ENCODE measurements at regions not wholly inside any gene's neighbourhood (a gene's known extent, or its start where the extent isn't known, plus 50 kb on each side); places are given as distances from the start of the nearest gene placed in this dataset.

DNA sequence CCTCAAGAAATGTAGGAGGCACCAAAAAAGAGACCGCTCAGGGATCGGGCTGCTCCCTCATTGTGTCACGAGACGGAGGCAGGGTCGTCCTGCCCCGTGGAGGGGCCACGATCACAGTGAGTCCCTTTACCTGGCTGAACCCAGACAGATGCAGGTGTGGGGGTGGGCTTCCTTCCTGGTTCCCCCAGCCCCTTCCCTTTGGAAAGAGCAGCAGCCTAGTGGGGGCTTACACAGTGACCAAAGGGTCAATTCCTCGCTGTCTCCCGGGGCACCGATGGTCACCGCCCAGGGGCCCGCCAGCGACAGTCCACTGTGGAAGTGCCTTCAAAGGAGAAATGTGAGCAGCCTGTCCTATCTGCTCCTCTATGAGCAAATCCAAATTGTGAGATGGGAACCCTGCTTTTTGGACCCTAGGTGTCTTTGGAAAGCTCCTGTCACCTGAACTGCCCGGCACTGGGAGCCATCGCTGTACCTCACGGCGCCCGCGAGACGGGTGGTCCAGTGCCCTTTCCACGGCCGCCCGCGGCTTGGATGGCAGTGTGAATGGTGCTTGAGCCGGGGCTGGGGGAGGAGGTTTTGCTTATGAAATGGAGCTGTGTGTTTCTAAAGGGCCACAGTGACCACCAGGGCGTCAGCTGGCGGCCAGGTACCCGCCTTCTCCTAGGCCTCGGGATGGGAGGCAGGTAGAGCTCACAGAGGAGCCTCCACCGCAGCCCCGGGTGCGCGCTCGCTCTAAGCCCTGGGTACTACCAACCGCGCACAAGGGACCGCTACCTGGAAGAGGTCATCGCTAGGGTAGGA, 155.7 kb downstream of the KLF13 start:
- Mint-ChIP-seq H3K4me1 (peaks cover 43% of the 10 kb centered on the region), H3K9me3 (peaks cover 2% of the 10 kb centered on the region), H3K4me3 (peak overlapping the region; percentile 97), H3K27ac (peak overlapping the region; percentile 95), H3K36me3 (peaks cover 22% of the 10 kb centered on the region), H3K27me3 (no peaks in the 10 kb centered on the region)
- POLR2A ChIA-PET: interaction anchor here (0.9 to 4.0 kb wide), 9 partner anchors 9 to 156 kb away, joined by 4 to 37 read pairs (median 14); partner anchors contain the start of gene KLF13
- no peak for ATAC-seq (ENCODE audit: low read depth)
- DNase-seq: peak; percentile 32

DNA sequence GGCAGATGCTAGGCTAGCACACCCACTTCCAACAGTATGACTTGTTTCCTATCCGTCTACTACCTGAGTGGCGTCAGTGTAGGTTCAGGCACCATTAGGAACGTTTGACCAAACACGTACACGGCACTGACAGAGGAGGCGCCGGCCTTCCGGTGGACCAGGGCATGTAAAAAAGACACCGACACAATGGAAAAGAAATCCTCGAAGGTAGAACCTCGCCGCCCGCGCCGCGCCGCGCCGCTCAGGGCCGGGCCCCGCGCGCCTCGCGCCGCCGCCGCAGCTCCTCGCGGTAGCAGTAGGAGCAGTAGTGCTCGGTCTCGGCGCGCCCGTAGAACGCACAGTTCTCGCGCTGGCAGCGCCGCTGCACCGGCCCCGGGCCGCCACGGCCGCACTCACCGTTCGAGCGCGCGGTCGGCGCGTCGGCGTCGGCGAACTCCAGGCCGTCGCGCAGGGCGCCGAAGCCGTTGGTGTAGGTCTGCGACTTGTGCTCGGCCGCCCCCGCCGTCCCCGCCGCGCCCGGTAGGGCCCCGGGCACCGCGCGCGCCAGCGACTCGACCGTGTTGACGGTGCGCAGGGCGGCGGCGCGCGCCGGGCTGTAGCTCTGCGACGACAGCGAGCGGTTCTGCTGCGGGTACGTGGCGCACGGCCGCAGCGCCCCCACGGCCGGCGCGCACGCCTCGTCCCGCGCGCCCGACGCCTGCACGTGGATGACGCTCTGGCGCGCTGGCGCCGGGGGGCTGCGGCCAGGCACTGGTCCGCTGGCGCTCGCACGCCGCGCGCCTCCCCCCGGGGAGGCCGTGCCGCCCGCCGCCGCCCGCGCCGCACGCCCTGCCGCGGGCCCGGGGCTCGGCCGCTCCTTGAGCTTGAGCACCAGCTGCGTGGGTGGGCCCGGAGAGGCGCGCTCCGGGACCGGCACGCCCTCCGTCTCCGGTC, 156.7 kb downstream of the KLF13 start:
- DNase-seq (peak; percentile 73), ATAC-seq (ENCODE audit: low read depth) (peak; percentile 56)
- Mint-ChIP-seq H3K27me3 (no peaks in the 10 kb centered on the region), H3K9me3 (no peaks in the 10 kb centered on the region), H3K4me3 (peak overlapping the region; percentile 97), H3K4me1 (peaks cover 48% of the 10 kb centered on the region), H3K36me3 (peaks cover 15% of the 10 kb centered on the region), H3K27ac (peak overlapping the region; percentile 95)
- POLR2A ChIA-PET: interaction anchor here (0.8 to 4.0 kb wide), 13 partner anchors 10 to 215 kb away, joined by 3 to 37 read pairs (median 7); partner anchors contain the start of gene KLF13

- Mint-ChIP-seq H3K4me1 (peaks cover 54% of the 10 kb centered on the region), H3K4me3 (peak overlapping the region; percentile 89), H3K27me3 (no peaks in the 10 kb centered on the region), H3K27ac (peak overlapping the region; percentile 91), H3K9me3 (no peaks in the 10 kb centered on the region), H3K36me3 (peaks cover 15% of the 10 kb centered on the region)
- no peak for DNase-seq
- peak; percentile 43 for ATAC-seq (ENCODE audit: low read depth)
- POLR2A ChIA-PET: interaction anchor here (1.1 to 4.0 kb wide), 10 partner anchors 11 to 216 kb away, joined by 3 to 37 read pairs (median 13); partner anchors contain the start of gene KLF13
Observed at GRCh38 chr15:31483986-31484951, 157.6 kb downstream of the KLF13 start.

DNA sequence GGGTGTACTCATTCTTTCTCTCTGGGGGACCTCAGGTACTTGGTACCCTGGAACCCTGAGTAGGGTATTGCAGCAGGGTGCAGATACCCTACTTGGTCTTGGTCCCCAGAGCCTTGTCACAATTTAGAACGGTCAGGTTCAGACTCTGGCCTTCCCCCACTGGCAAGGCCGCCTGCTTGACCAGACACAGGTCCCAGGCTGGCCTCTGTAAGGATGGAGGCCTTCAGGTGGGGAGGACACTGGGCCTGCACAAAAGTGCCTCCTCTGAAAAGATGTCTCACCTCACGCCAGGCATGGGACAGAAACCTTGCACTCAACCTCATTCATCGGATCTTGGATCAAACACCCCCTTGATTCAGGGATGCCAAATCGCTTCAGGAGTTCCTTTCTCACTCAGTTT, 158.4 kb downstream of the KLF13 start:
- H3K27me3 Mint-ChIP-seq: no peaks in the 10 kb centered on the region
- POLR2A ChIA-PET: interaction anchor here (3.3 to 4.0 kb wide), 2 partner anchors 12 to 49 kb away, joined by 30 to 37 read pairs; no protein-coding TSS in a partner anchor
- DNase-seq (no peak), ATAC-seq (ENCODE audit: low read depth) (no peak)
- H3K27ac Mint-ChIP-seq: peak overlapping the region; percentile 91
- H3K36me3 Mint-ChIP-seq: peaks cover 15% of the 10 kb centered on the region
- peak overlapping the region; percentile 89 for H3K4me3 Mint-ChIP-seq
- no peaks in the 10 kb centered on the region for H3K9me3 Mint-ChIP-seq
- peaks cover 54% of the 10 kb centered on the region for H3K4me1 Mint-ChIP-seq

GRCh38 chr15:31485431-31485830, 158.8 kb downstream of the KLF13 start:
- H3K9me3 Mint-ChIP-seq: no peaks in the 10 kb centered on the region
- no peak for ATAC-seq (ENCODE audit: low read depth)
- no peak overlapping the region for H3K27ac Mint-ChIP-seq
- DNase-seq: no peak
- POLR2A ChIA-PET: interaction anchor here (3.3 to 4.0 kb wide), 2 partner anchors 12 to 49 kb away, joined by 30 to 37 read pairs; no protein-coding TSS in a partner anchor
- no peaks in the 10 kb centered on the region for H3K27me3 Mint-ChIP-seq
- peaks cover 16% of the 10 kb centered on the region for H3K36me3 Mint-ChIP-seq
- H3K4me1 Mint-ChIP-seq: peaks cover 51% of the 10 kb centered on the region
- H3K4me3 Mint-ChIP-seq: peak overlapping the region; percentile 35

DNA sequence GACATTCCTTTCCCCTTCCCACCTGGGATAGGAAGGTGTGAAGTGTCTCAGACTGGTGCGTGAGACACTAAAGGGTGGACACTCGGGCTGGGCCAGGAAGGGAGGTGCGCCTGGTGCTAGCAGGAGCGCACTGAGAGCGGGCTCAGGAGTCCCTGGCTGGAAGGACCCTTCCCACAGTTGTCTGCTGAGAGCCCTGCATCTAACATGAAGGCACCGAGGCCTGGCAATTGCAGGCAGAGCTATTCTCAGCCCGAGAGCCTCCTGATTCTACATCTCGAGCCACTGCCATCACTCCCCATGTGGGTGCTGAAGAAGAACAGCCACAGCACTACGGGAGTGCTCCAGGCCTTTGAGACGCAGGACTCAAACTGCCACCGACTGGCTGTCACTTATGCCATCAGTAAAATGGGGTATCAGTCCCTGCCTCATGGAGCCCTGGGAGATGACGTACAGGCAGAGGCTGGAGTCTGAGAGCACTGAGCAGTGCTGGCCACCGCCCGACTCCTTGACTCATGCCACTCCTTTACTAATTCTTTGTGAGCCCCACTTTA, 159.4 kb downstream of the KLF13 start:
- H3K27me3 Mint-ChIP-seq: no peaks in the 10 kb centered on the region
- ATAC-seq (ENCODE audit: low read depth) (no peak), DNase-seq (no peak)
- no peak overlapping the region for H3K27ac Mint-ChIP-seq
- peaks cover 15% of the 10 kb centered on the region for H3K36me3 Mint-ChIP-seq
- peaks cover 49% of the 10 kb centered on the region for H3K4me1 Mint-ChIP-seq
- peak overlapping the region; percentile 35 for H3K4me3 Mint-ChIP-seq
- POLR2A ChIA-PET: interaction anchor here (5.1 kb wide), 1 partner anchor 48 kb away, joined by 48 read pairs; no protein-coding TSS in a partner anchor
- H3K9me3 Mint-ChIP-seq: peaks cover 3% of the 10 kb centered on the region

DNA sequence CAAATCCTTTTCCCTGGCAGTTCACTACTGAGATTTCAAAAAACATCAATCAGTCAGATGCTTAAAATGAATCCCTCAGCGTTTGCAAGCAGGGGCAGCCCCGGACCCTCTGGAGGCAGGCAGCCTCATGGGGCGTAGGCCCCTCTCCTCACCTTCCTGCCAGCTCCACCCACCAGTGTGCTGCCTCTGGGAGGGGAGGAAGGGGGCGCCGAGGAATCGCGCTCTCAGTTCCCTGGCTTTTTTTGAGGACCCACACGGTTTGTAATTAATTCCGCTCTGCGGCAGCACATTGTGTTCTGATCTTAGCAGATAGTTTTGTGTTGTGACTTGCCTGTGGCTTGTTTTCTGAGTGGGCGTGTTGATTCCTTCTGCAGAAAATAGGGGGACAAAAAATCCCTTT, 159.9 kb downstream of the KLF13 start:
- peaks cover 44% of the 10 kb centered on the region for H3K4me1 Mint-ChIP-seq
- peaks cover 7% of the 10 kb centered on the region for H3K9me3 Mint-ChIP-seq
- ATAC-seq (ENCODE audit: low read depth) (no peak), DNase-seq (no peak)
- H3K4me3 Mint-ChIP-seq: no peak overlapping the region
- H3K36me3 Mint-ChIP-seq: peaks cover 17% of the 10 kb centered on the region
- H3K27ac Mint-ChIP-seq: no peak overlapping the region
- POLR2A ChIA-PET: interaction anchor here (1.1 to 5.1 kb wide), 2 partner anchors 14 to 49 kb away, joined by 4 to 48 read pairs; no protein-coding TSS in a partner anchor
- H3K27me3 Mint-ChIP-seq: no peaks in the 10 kb centered on the region

- Mint-ChIP-seq H3K4me3 (no peak overlapping the region), H3K27me3 (no peaks in the 10 kb centered on the region), H3K9me3 (peaks cover 12% of the 10 kb centered on the region), H3K36me3 (peaks cover 18% of the 10 kb centered on the region), H3K4me1 (peaks cover 38% of the 10 kb centered on the region), H3K27ac (no peak overlapping the region)
- ATAC-seq (ENCODE audit: low read depth) (no peak), DNase-seq (no peak)
- POLR2A ChIA-PET: interaction anchor here (1.0 to 5.1 kb wide), 4 partner anchors 14 to 130 kb away, joined by 3 to 48 read pairs (median 4); no protein-coding TSS in a partner anchor
Observed at GRCh38 chr15:31486906-31487695, 160.5 kb downstream of the KLF13 start.

GRCh38 chr15:31487811-31488436, 161.3 kb downstream of the KLF13 start:
- H3K27me3 Mint-ChIP-seq: peaks cover 2% of the 10 kb centered on the region
- POLR2A ChIA-PET: interaction anchor here (0.8 to 5.1 kb wide), 8 partner anchors 50 to 272 kb away, joined by 3 to 48 read pairs (median 4); no protein-coding TSS in a partner anchor
- H3K4me1 Mint-ChIP-seq: peaks cover 31% of the 10 kb centered on the region
- no peak for ATAC-seq (ENCODE audit: low read depth)
- peak overlapping the region; percentile 51 for H3K27ac Mint-ChIP-seq
- H3K4me3 Mint-ChIP-seq: no peak overlapping the region
- peaks cover 15% of the 10 kb centered on the region for H3K36me3 Mint-ChIP-seq
- H3K9me3 Mint-ChIP-seq: peaks cover 13% of the 10 kb centered on the region
- no peak for DNase-seq

GRCh38 chr15:31488437-31489204, 162.0 kb downstream of the KLF13 start:
- POLR2A ChIA-PET: interaction anchor here (0.8 to 5.1 kb wide), 7 partner anchors 51 to 273 kb away, joined by 3 to 48 read pairs (median 4); no protein-coding TSS in a partner anchor

More at GRCh38 chr15:31488437-31489204, 162.0 kb downstream of the KLF13 start:
- peak overlapping the region; percentile 51 for H3K27ac Mint-ChIP-seq
- peaks cover 2% of the 10 kb centered on the region for H3K27me3 Mint-ChIP-seq
- peak; percentile 58 for DNase-seq
- H3K9me3 Mint-ChIP-seq: peaks cover 16% of the 10 kb centered on the region
- peaks cover 30% of the 10 kb centered on the region for H3K4me1 Mint-ChIP-seq
- peaks cover 14% of the 10 kb centered on the region for H3K36me3 Mint-ChIP-seq
- ATAC-seq (ENCODE audit: low read depth): peak; percentile 47
- no peak overlapping the region for H3K4me3 Mint-ChIP-seq

Data from activated naive CD8-positive, alpha-beta T cell treated with anti-CD3 and anti-CD28 coated beads, Interleukin-2, amount 10 ng/mL, durations not matched to agents 7 days and 5 days (primary cell).